ENCODE measurements at regions not wholly inside any gene's neighbourhood (a gene's known extent, or its start where the extent isn't known, plus 50 kb on each side); places are given as distances from the start of the nearest gene placed in this dataset.

- TF ChIP-seq MYC (IDR thresholded peaks at IDR 0.05; ENCODE audit: low read depth, low read length) (no peak), POLR2A (IDR thresholded peaks at IDR 0.05; ENCODE audit: extremely low read depth, insufficient read length) (no peak), CTCF (IDR thresholded peaks at IDR 0.05; ENCODE audit: low read depth, low read length) (no peak), MAX (IDR thresholded peaks at IDR 0.05; ENCODE audit: low read depth, low read length) (no peak)
- H3K4me3 ChIP-seq (ENCODE audit: low read depth, low read length): no peak overlapping the region
- DNase-seq (ENCODE audit: low read depth): no peak
Observed at GRCh38 chr20:57867181-57867803, 157.5 kb upstream of the PMEPA1 start.

- no peak overlapping the region for H3K4me3 ChIP-seq (ENCODE audit: low read depth, low read length)
- no peak for DNase-seq (ENCODE audit: low read depth)
- no peak for TF ChIP-seq CTCF (IDR thresholded peaks at IDR 0.05; ENCODE audit: low read depth, low read length)
- TF ChIP-seq MAX (IDR thresholded peaks at IDR 0.05; ENCODE audit: low read depth, low read length): no peak
- no peak for TF ChIP-seq POLR2A (IDR thresholded peaks at IDR 0.05; ENCODE audit: extremely low read depth, insufficient read length)
- TF ChIP-seq MYC (IDR thresholded peaks at IDR 0.05; ENCODE audit: low read depth, low read length): no peak
Observed at GRCh38 chr20:57866250-57867106, 156.7 kb upstream of the PMEPA1 start.

- H3K4me3 ChIP-seq (ENCODE audit: low read depth, low read length): no peak overlapping the region
- DNase-seq (ENCODE audit: low read depth): no peak
- TF ChIP-seq MAX (IDR thresholded peaks at IDR 0.05; ENCODE audit: low read depth, low read length) (no peak), POLR2A (IDR thresholded peaks at IDR 0.05; ENCODE audit: extremely low read depth, insufficient read length) (no peak), CTCF (IDR thresholded peaks at IDR 0.05; ENCODE audit: low read depth, low read length) (no peak), MYC (IDR thresholded peaks at IDR 0.05; ENCODE audit: low read depth, low read length) (no peak)
Observed at GRCh38 chr20:57865266-57865665, 155.5 kb upstream of the PMEPA1 start.

- no peak overlapping the region for H3K4me3 ChIP-seq (ENCODE audit: low read depth, low read length)
- TF ChIP-seq POLR2A (IDR thresholded peaks at IDR 0.05; ENCODE audit: extremely low read depth, insufficient read length): no peak
- TF ChIP-seq MYC (IDR thresholded peaks at IDR 0.05; ENCODE audit: low read depth, low read length): no peak
Observed at GRCh38 chr20:57860576-57860975, 150.8 kb upstream of the PMEPA1 start.

GRCh38 chr20:57857969-57858368 lies 148.2 kb upstream of the PMEPA1 start:
- no peak for DNase-seq (ENCODE audit: low read depth)
- H3K4me3 ChIP-seq (ENCODE audit: low read depth, low read length): no peak overlapping the region
- TF ChIP-seq MYC (IDR thresholded peaks at IDR 0.05; ENCODE audit: low read depth, low read length) (no peak), CTCF (IDR thresholded peaks at IDR 0.05; ENCODE audit: low read depth, low read length) (no peak), POLR2A (IDR thresholded peaks at IDR 0.05; ENCODE audit: extremely low read depth, insufficient read length) (no peak), MAX (IDR thresholded peaks at IDR 0.05; ENCODE audit: low read depth, low read length) (no peak)

More at GRCh38 chr20:57860576-57860975, 150.8 kb upstream of the PMEPA1 start:
- DNase-seq (ENCODE audit: low read depth): no peak

- H3K4me3 ChIP-seq (ENCODE audit: low read depth, low read length): no peak overlapping the region
- no peak for DNase-seq (ENCODE audit: low read depth)
- TF ChIP-seq CTCF (IDR thresholded peaks at IDR 0.05; ENCODE audit: low read depth, low read length): no peak
- no peak for TF ChIP-seq MAX (IDR thresholded peaks at IDR 0.05; ENCODE audit: low read depth, low read length)
- TF ChIP-seq POLR2A (IDR thresholded peaks at IDR 0.05; ENCODE audit: extremely low read depth, insufficient read length): no peak
- no peak for TF ChIP-seq MYC (IDR thresholded peaks at IDR 0.05; ENCODE audit: low read depth, low read length)
Observed at GRCh38 chr20:57857118-57857517, 147.3 kb upstream of the PMEPA1 start.

Measured in NB4 (cell line).